IMR-90 (cell line): ENCODE measurements at regions not wholly inside any gene's neighbourhood (a gene's known extent, or its start where the extent isn't known, plus 50 kb on each side); places are given as distances from the start of the nearest gene placed in this dataset.

Experiments used
- ATAC-seq: fragments of 200-7000 bp; cut with Tn5 transposase; 2 replicates; pipeline ENCODE4 v1.9.1; 2020; ENCODE audit warnings: low read depth, mild to moderate bottlenecking, moderate library complexity
- BruUV-seq: library from RNA; stranded (reverse); fragments of 400-500 nt; replicated peaks from 2 replicates; lab custom pipeline; 2021; lab: Mats Ljungman, UMichigan
- CTCF ChIA-PET: fragments of 300-600 bp; formaldehyde crosslinking; extraction: SDS; loops from one replicate; lab custom pipeline; 2021; ENCODE audit warnings: antibody characterized with exemption; lab: Yijun Ruan, JAX
- POLR2A ChIA-PET: fragments of 300-600 bp; sonication (Branson Sonifier 250); formaldehyde crosslinking; loops from one replicate; lab custom pipeline; 2022; ENCODE audit warnings: antibody characterized with exemption; ENCODE audit not compliant: unreplicated experiment; lab: Charles Lee
- DNase-seq: peaks from one replicate; pipeline ENCODE4 v3.0.0; 2013
- H2AFZ ChIP-seq: replicated peaks from 2 replicates; pipeline ENCODE3; 2013; ENCODE audit warnings: low read length, mild to moderate bottlenecking; ENCODE audit not compliant: poor library complexity
- H2AK5ac ChIP-seq: 2 replicates; pipeline ENCODE4 v1.6.1; 2013; ENCODE audit warnings: low read depth, low read length, inconsistent platforms
- H2AK9ac ChIP-seq: replicated peaks from 2 replicates; pipeline ENCODE3; 2013; ENCODE audit warnings: mild to moderate bottlenecking, low read depth, low read length, moderate library complexity; ENCODE audit not compliant: poor library complexity
- H2BK120ac ChIP-seq: 2 replicates; pipeline ENCODE4 v1.6.1; 2013; ENCODE audit warnings: low read depth, low read length, inconsistent platforms
- H2BK15ac ChIP-seq: 3 replicates; pipeline ENCODE4 v1.6.1; 2013; ENCODE audit warnings: low read depth, low read length, inconsistent platforms
- H2BK20ac ChIP-seq: 2 replicates; pipeline ENCODE4 v1.6.1; 2013; ENCODE audit warnings: low read depth, mild to moderate bottlenecking, inconsistent platforms, low read length, moderate library complexity
- H2BK5ac ChIP-seq: 2 replicates; pipeline ENCODE4 v1.6.1; 2013; ENCODE audit warnings: mild to moderate bottlenecking, low read depth, low read length, inconsistent platforms; ENCODE audit not compliant: poor library complexity, severe bottlenecking
- H3K14ac ChIP-seq: replicated peaks from 2 replicates; pipeline ENCODE4 v1.6.1; 2013; ENCODE audit warnings: low read depth, low read length, inconsistent platforms
- H3K18ac ChIP-seq: 2 replicates; pipeline ENCODE4 v1.6.1; 2013; ENCODE audit warnings: low read depth, low read length, control low read depth
- H3K23ac ChIP-seq: 2 replicates; pipeline ENCODE4 v1.6.1; 2013; ENCODE audit warnings: low read depth, low read length, inconsistent platforms
- H3K27ac ChIP-seq: 2 replicates; pipeline ENCODE4 v1.5.1; 2013; ENCODE audit warnings: mild to moderate bottlenecking, control low read depth, low read length; ENCODE audit not compliant: insufficient read depth
- H3K27me3 ChIP-seq: 2 replicates; pipeline ENCODE4 v1.6.1; 2013; ENCODE audit warnings: low read length; ENCODE audit not compliant: control insufficient read depth, insufficient read depth
- H3K36me3 ChIP-seq: 2 replicates; pipeline ENCODE4 v1.6.1; 2013; ENCODE audit warnings: low read length, mixed read lengths; ENCODE audit not compliant: control insufficient read depth, insufficient read depth
- H3K4ac ChIP-seq: 2 replicates; pipeline ENCODE4 v1.6.1; 2013; ENCODE audit warnings: low read depth, low read length, inconsistent platforms
- H3K4me1 ChIP-seq: 2 replicates; pipeline ENCODE4 v1.6.1; 2013; ENCODE audit warnings: low read length, mixed read lengths; ENCODE audit not compliant: control insufficient read depth, insufficient read depth
- H3K4me2 ChIP-seq: 2 replicates; pipeline ENCODE4 v1.6.1; 2013; ENCODE audit warnings: low read depth, mild to moderate bottlenecking, control low read depth, low read length, moderate library complexity
- H3K4me3 ChIP-seq: 2 replicates; pipeline ENCODE4 v1.5.1; 2013; ENCODE audit warnings: low read depth, mild to moderate bottlenecking, control low read depth, low read length, moderate library complexity; ENCODE audit not compliant: insufficient read depth
- H3K56ac ChIP-seq: 2 replicates; pipeline ENCODE4 v1.6.1; 2013; ENCODE audit warnings: low read length, inconsistent platforms; ENCODE audit not compliant: insufficient read depth; ENCODE audit errors: extremely low read depth
- H3K79me1 ChIP-seq, 2 experiments: 2 replicates each; pipeline ENCODE4 v1.6.1; 2013; ENCODE audit warnings: low read length in 2 of 2, inconsistent platforms in 1 of 2, low read depth in 1 of 2
- H3K9ac ChIP-seq: 2 replicates; pipeline ENCODE4 v1.6.1; 2013; ENCODE audit warnings: low read depth, low read length, control low read depth
- H3K9me1 ChIP-seq: 2 replicates; pipeline ENCODE4 v1.6.1; 2013; ENCODE audit warnings: low read length, inconsistent platforms; ENCODE audit not compliant: insufficient read depth
- H3K9me3 ChIP-seq: 2 replicates; pipeline ENCODE4 v1.6.1; 2013; ENCODE audit warnings: low read length; ENCODE audit not compliant: control insufficient read depth, insufficient read depth
- H4K20me1 ChIP-seq: 2 replicates; pipeline ENCODE4 v1.6.1; 2013; ENCODE audit warnings: low read length, inconsistent platforms; ENCODE audit not compliant: insufficient read depth
- H4K5ac ChIP-seq: 2 replicates; pipeline ENCODE4 v1.6.1; 2013; ENCODE audit warnings: mild to moderate bottlenecking, low read depth, low read length, control low read depth
- H4K8ac ChIP-seq, 2 experiments: 2 replicates each; pipeline ENCODE4 v1.6.1; 2013; ENCODE audit warnings: low read depth in 2 of 2, low read length in 2 of 2, control low read depth in 1 of 2, inconsistent platforms in 1 of 2
- H4K91ac ChIP-seq: 2 replicates; pipeline ENCODE4 v1.6.1; 2013; ENCODE audit warnings: low read depth, low read length, inconsistent platforms; ENCODE audit not compliant: insufficient read depth
- BHLHE40 ChIP-seq: fragments of 150-350 bp; IDR thresholded peaks from 2 replicates; pipeline ENCODE4 v1.6.1; 2016; ENCODE audit warnings: mild to moderate bottlenecking, low read depth, low read length
- CEBPB ChIP-seq: IDR thresholded peaks from 2 replicates; pipeline ENCODE4 v1.6.1; 2012; ENCODE audit warnings: low read depth, low read length, improper control_type of control experiment
- CHD1 ChIP-seq: IDR thresholded peaks from 2 replicates; pipeline ENCODE4 v1.6.1; 2012; ENCODE audit warnings: low read depth, low read length, improper control_type of control experiment
- FOS ChIP-seq: fragments of 150-350 bp; IDR thresholded peaks from 2 replicates; pipeline ENCODE4 v1.6.1; 2016; ENCODE audit warnings: low read depth, low read length
- MAFK ChIP-seq: IDR thresholded peaks from 2 replicates; pipeline ENCODE4 v1.6.1; 2012; ENCODE audit warnings: low read depth, low read length, improper control_type of control experiment
- MAZ ChIP-seq: IDR thresholded peaks from 2 replicates; pipeline ENCODE4 v1.6.1; 2012; ENCODE audit warnings: low read depth, mild to moderate bottlenecking, low read length, improper control_type of control experiment, moderate library complexity, borderline replicate concordance
- MXI1 ChIP-seq: IDR thresholded peaks from 2 replicates; pipeline ENCODE4 v1.6.1; 2012; ENCODE audit warnings: low read depth, mild to moderate bottlenecking, low read length, moderate library complexity, borderline replicate concordance
- NFE2L2 ChIP-seq: fragments of 150-350 bp; IDR thresholded peaks from 2 replicates; pipeline ENCODE4 v1.6.1; 2016; ENCODE audit warnings: low read depth, mild to moderate bottlenecking, low read length
- POLR2A ChIP-seq: IDR thresholded peaks from 2 replicates; pipeline ENCODE4 v1.6.1; 2012; ENCODE audit warnings: mild to moderate bottlenecking, low read depth, low read length
- RAD21 ChIP-seq: IDR thresholded peaks from 2 replicates; pipeline ENCODE4 v1.6.1; 2012; ENCODE audit warnings: low read length, improper control_type of control experiment
- RCOR1 ChIP-seq: IDR thresholded peaks from 2 replicates; pipeline ENCODE4 v1.6.1; 2012; ENCODE audit warnings: mild to moderate bottlenecking, low read length, improper control_type of control experiment; ENCODE audit not compliant: insufficient replicate concordance
- RFX5 ChIP-seq: IDR thresholded peaks from 2 replicates; pipeline ENCODE4 v1.8.0; 2012; ENCODE audit warnings: low read depth, mild to moderate bottlenecking, low read length, moderate library complexity
- SMC3 ChIP-seq: fragments of 150-350 bp; IDR thresholded peaks from 2 replicates; pipeline ENCODE4 v1.6.1; 2016; ENCODE audit warnings: low read depth, mild to moderate bottlenecking, antibody characterized with exemption, low read length, moderate library complexity
- WGBS, 2 experiments: methylation state at CpG; one replicate each; pipeline versions ENCODE4 v1.1.5 to v1.1.7; 2013; ENCODE audit warnings: missing lambda C conversion rate in 2 of 2; ENCODE audit not compliant: insufficient read length in 1 of 2; ENCODE audit errors: extremely low coverage in 2 of 2; 5-methylcytosine and 5-hydroxymethylcytosine counted together
- dilution Hi-C: fragments of 300-500 bp; cut with HindIII; formaldehyde crosslinking; loops from one replicate; pipeline ENCODE4 v1.14.3; 2018; ENCODE audit warnings: low sequenced_read_pairs; ENCODE audit not compliant: unreplicated experiment
- in situ Hi-C: fragments of 300-500 bp; cut with MboI; formaldehyde crosslinking; loops from 3 replicates; pipeline ENCODE4 v1.14.3; 2019; ENCODE audit warnings: low sequenced_read_pairs, inconsistent platforms, mixed read lengths
- intact Hi-C: fragments of 100-400 bp; cut with micrococcal nuclease; formaldehyde crosslinking; loops from 2 replicates; pipeline ENCODE4 v1.10.0; 2022
- TF ChIP-seq, protein P1 (sequence below): fragments of 150-350 bp; IDR thresholded peaks from 2 replicates; pipeline ENCODE4 v1.6.1; 2017; ENCODE audit warnings: mild to moderate bottlenecking, antibody characterized with exemption, low read length, low read depth
- TF ChIP-seq, protein P2 (sequence below): fragments of 150-350 bp; IDR thresholded peaks from 2 replicates; pipeline ENCODE4 v1.6.1; 2016; ENCODE audit warnings: low read depth, mild to moderate bottlenecking, low read length, moderate library complexity, borderline replicate concordance
- TF ChIP-seq, protein P3 (sequence below): conservative IDR thresholded peaks from 2 replicates; pipeline ENCODE4 v1.5.1; 2012; ENCODE audit warnings: mild to moderate bottlenecking, low read depth, low read length, improper control_type of control experiment

DNA sequence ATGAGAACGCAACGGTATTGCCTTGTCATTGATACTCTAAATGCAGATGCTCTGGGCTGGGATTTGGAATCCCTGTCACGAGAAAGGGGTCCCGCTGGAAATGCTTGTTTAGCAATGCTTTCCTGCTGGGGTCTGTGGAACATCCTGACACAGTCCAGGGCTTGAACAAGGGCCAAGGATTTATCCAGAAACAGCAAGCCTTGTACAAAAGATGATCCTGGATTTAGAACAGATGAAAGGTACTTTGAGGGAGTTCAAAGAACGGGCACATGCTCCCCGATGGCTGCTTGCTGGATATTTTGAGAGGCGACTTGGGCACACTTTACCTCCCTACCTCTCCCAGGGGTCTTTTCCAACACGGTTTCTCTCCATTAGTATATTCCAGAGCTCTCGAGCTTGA lies 108.1 kb upstream of the CELF4 start:
- Histone ChIP-seq H4K20me1 (no peaks in the 10 kb centered on the region), H3K23ac (no peak overlapping the region), H3K9me1 (no peaks in the 10 kb centered on the region), H3K4me3 (no peak overlapping the region), H3K9ac (no peak overlapping the region), H2AK5ac (no peak overlapping the region), H3K14ac (no peak overlapping the region), H2BK5ac (no peak overlapping the region), H3K4me2 (no peak overlapping the region), H4K5ac (no peak overlapping the region), H3K36me3 (no peaks in the 10 kb centered on the region), H3K4me1 (no peaks in the 10 kb centered on the region), H4K91ac (no peak overlapping the region), H3K27me3 (no peaks in the 10 kb centered on the region), H2BK20ac (no peak overlapping the region), H2BK120ac (no peak overlapping the region), H3K27ac (no peak overlapping the region), H2AK9ac (no peak overlapping the region), H3K79me1 (no peaks in the 10 kb centered on the region), H3K18ac (no peak overlapping the region), H3K4ac (no peak overlapping the region), H2AFZ (no peak overlapping the region), H3K56ac (no peak overlapping the region), H2BK15ac (no peak overlapping the region), H3K9me3 (peaks cover 38% of the 10 kb centered on the region), H4K8ac (no peak overlapping the region)
- intact Hi-C loops (no loop called here), in situ Hi-C loops (no loop called here), dilution Hi-C loops (no loop called here)
- ChIA-PET CTCF (no interaction called here), POLR2A (no interaction called here)
- 53% methylated on average over 2 of the region's 9 CpGs; no CpG with 5 or more reads in 1 of the 2 experiments for WGBS, 2 experiments
- no peak for ATAC-seq
- TF ChIP-seq SMC3 (no peak), FOS (no peak), MXI1 (no peak), RFX5 (no peak), MAZ (no peak), NFE2L2 (no peak), POLR2A (no peak), CEBPB (no peak), BHLHE40 (no peak), MAFK (no peak), RCOR1 (no peak), RAD21 (no peak), CHD1 (no peak)
- TF ChIP-seq, protein P1, sequence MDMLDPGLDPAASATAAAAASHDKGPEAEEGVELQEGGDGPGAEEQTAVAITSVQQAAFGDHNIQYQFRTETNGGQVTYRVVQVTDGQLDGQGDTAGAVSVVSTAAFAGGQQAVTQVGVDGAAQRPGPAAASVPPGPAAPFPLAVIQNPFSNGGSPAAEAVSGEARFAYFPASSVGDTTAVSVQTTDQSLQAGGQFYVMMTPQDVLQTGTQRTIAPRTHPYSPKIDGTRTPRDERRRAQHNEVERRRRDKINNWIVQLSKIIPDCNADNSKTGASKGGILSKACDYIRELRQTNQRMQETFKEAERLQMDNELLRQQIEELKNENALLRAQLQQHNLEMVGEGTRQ: no peak
- TF ChIP-seq, protein P2, sequence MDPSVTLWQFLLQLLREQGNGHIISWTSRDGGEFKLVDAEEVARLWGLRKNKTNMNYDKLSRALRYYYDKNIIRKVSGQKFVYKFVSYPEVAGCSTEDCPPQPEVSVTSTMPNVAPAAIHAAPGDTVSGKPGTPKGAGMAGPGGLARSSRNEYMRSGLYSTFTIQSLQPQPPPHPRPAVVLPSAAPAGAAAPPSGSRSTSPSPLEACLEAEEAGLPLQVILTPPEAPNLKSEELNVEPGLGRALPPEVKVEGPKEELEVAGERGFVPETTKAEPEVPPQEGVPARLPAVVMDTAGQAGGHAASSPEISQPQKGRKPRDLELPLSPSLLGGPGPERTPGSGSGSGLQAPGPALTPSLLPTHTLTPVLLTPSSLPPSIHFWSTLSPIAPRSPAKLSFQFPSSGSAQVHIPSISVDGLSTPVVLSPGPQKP: no peak
- TF ChIP-seq, protein P3, sequence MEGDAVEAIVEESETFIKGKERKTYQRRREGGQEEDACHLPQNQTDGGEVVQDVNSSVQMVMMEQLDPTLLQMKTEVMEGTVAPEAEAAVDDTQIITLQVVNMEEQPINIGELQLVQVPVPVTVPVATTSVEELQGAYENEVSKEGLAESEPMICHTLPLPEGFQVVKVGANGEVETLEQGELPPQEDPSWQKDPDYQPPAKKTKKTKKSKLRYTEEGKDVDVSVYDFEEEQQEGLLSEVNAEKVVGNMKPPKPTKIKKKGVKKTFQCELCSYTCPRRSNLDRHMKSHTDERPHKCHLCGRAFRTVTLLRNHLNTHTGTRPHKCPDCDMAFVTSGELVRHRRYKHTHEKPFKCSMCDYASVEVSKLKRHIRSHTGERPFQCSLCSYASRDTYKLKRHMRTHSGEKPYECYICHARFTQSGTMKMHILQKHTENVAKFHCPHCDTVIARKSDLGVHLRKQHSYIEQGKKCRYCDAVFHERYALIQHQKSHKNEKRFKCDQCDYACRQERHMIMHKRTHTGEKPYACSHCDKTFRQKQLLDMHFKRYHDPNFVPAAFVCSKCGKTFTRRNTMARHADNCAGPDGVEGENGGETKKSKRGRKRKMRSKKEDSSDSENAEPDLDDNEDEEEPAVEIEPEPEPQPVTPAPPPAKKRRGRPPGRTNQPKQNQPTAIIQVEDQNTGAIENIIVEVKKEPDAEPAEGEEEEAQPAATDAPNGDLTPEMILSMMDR: no peak
- BruUV-seq: no TSS peak
- no peak for DNase-seq
